ENCODE measurements at regions not wholly inside any gene's neighbourhood (a gene's known extent, or its start where the extent isn't known, plus 50 kb on each side); places are given as distances from the start of the nearest gene placed in this dataset.
"Not testable (repeated sequence)": the region's sequence is repeated elsewhere in the genome, so short reads cannot be mapped to it uniquely, and the experiment has no call there.

GRCh38 chr13:80881034-80881433, 540.1 kb upstream of the SPRY2 start:
- POLR2A ChIA-PET, result no interaction called here

GRCh38 chr13:80877944-80878241, 537.0 kb upstream of the SPRY2 start:
- H3K4me3 ChIP-seq (ENCODE audit: low read depth, low read length), result no peak overlapping the region
- no peak for DNase-seq (ENCODE audit: low read depth, low spot score)
- CTCF ChIA-PET, result no interaction called here
- TF ChIP-seq, protein P1, sequence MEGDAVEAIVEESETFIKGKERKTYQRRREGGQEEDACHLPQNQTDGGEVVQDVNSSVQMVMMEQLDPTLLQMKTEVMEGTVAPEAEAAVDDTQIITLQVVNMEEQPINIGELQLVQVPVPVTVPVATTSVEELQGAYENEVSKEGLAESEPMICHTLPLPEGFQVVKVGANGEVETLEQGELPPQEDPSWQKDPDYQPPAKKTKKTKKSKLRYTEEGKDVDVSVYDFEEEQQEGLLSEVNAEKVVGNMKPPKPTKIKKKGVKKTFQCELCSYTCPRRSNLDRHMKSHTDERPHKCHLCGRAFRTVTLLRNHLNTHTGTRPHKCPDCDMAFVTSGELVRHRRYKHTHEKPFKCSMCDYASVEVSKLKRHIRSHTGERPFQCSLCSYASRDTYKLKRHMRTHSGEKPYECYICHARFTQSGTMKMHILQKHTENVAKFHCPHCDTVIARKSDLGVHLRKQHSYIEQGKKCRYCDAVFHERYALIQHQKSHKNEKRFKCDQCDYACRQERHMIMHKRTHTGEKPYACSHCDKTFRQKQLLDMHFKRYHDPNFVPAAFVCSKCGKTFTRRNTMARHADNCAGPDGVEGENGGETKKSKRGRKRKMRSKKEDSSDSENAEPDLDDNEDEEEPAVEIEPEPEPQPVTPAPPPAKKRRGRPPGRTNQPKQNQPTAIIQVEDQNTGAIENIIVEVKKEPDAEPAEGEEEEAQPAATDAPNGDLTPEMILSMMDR (IDR thresholded peaks at IDR 0.05; ENCODE audit: insufficient read depth, low read length, missing control alignments), result no peak
- POLR2A ChIA-PET, result no interaction called here

More at GRCh38 chr13:80881034-80881433, 540.1 kb upstream of the SPRY2 start:
- CTCF ChIA-PET, result no interaction called here
- TF ChIP-seq, protein P1 (IDR thresholded peaks at IDR 0.05; ENCODE audit: insufficient read depth, low read length, missing control alignments), result no peak
- H3K4me3 ChIP-seq (ENCODE audit: low read depth, low read length), result no peak overlapping the region
- no peak for DNase-seq (ENCODE audit: low read depth, low spot score)

DNA sequence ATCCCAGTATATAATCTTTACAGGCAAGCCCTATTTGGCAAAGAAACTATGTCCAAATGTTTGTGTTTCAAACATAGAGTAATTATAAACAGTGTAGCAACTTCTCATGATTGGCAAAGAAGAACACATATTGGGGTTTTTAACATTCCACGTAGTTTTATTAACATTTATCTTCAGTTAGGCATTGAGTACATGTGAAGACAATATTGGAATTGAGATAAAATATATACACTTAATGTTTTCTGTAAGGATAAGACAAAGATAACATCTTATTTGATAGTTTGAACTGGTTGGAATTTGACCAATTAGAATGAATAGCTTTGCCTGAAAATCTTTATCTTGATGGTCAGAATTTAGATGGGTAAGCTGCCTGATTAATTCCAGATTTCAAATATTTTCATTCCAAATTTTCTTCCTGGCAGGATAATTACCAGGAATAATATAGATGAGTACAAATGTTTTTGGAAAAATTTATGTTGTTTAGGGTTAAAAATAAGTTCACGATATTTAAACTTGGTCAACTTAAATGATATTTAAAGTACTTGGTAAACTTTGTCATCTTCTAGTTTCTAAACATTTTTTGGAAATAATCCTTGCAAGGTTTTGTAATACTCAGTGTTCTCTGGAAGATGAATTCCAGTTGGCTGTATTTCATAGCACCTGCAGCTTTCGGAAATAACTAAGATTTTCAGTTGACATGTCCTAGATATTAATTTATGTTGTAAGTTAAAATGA, 536.5 kb upstream of the SPRY2 start:
- CTCF ChIA-PET, result no interaction called here
- no peak for DNase-seq (ENCODE audit: low read depth, low spot score)
- POLR2A ChIA-PET, result no interaction called here
- H3K4me3 ChIP-seq (ENCODE audit: low read depth, low read length), result no peak overlapping the region
- TF ChIP-seq, protein P1 (IDR thresholded peaks at IDR 0.05; ENCODE audit: insufficient read depth, low read length, missing control alignments), result no peak

- ChIA-PET POLR2A (no interaction called here), CTCF (no interaction called here)
- DNase-seq (ENCODE audit: low read depth, low spot score), result no peak
- TF ChIP-seq, protein P1 (IDR thresholded peaks at IDR 0.05; ENCODE audit: insufficient read depth, low read length, missing control alignments), result no peak
- H3K4me3 ChIP-seq (ENCODE audit: low read depth, low read length), result no peak overlapping the region
Measured at GRCh38 chr13:80873589-80873988, 532.7 kb upstream of the SPRY2 start.

GRCh38 chr13:80871971-80872370, 531.0 kb upstream of the SPRY2 start:
- POLR2A ChIA-PET; H3K4me3 ChIP-seq (ENCODE audit: low read depth, low read length); DNase-seq (ENCODE audit: low read depth, low spot score); CTCF ChIA-PET: not testable (repeated sequence)

DNA sequence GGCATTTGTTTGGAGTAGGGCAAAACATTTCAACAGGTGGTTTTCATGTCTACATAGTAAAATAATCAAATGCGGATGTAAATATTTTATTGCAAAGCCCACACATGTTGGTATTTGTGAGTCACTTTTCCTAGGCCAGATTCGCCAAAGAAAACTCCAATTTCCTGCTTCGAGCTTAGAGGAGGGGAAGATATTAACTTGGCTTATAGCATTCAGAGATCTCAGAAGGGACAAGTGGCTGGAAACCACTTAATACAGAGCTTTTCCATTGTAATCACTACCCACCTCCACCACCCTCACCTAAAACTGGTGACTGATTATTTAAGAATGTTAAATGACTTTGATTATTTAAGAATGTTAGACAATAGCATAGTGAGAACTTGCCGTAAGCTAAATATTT, 530.6 kb upstream of the SPRY2 start:
- TF ChIP-seq, protein P1 (IDR thresholded peaks at IDR 0.05; ENCODE audit: insufficient read depth, low read length, missing control alignments), result no peak
- H3K4me3 ChIP-seq (ENCODE audit: low read depth, low read length), result no peak overlapping the region
- no peak for DNase-seq (ENCODE audit: low read depth, low spot score)
- ChIA-PET CTCF (no interaction called here), POLR2A (no interaction called here)

GRCh38 chr13:80870186-80870585, 529.3 kb upstream of the SPRY2 start:
- no peak for DNase-seq (ENCODE audit: low read depth, low spot score)
- TF ChIP-seq, protein P1 (IDR thresholded peaks at IDR 0.05; ENCODE audit: insufficient read depth, low read length, missing control alignments), result no peak
- H3K4me3 ChIP-seq (ENCODE audit: low read depth, low read length), result no peak overlapping the region
- ChIA-PET CTCF (no interaction called here), POLR2A (no interaction called here)
